Omental fat pad (tissue), 3 donors: ENCODE measurements at regions not wholly inside any gene's neighbourhood (a gene's known extent, or its start where the extent isn't known, plus 50 kb on each side); places are given as distances from the start of the nearest gene placed in this dataset.

Experiments used
- ATAC-seq: fragments of 150-250 bp; one replicate; pipeline ENCODE4 v1.9.1; 2016; ENCODE audit warnings: mild to moderate bottlenecking, moderate library complexity; ENCODE audit not compliant: low FRiP score
- DNase-seq: peaks from one replicate; pipeline ENCODE4 v3.0.0-alpha.2; 2019; ENCODE audit warnings: low spot score
- CTCF ChIP-seq, 3 donors: fragments of 450-650 bp; IDR thresholded peaks; one replicate each; pipeline ENCODE4 v1.5.1; 2016 to 2017; ENCODE audit warnings: antibody characterized with exemption in 3 of 3, mild to moderate bottlenecking in 3 of 3, moderate library complexity in 2 of 3

GRCh38 chr4:124943145-124943889 lies 230.8 kb upstream of the ANKRD50 start:
- DNase-seq (no peak), ATAC-seq (no peak)
- no peak for TF ChIP-seq CTCF (IDR thresholded peaks at IDR 0.05)

GRCh38 chr4:124941267-124941666 lies 228.7 kb upstream of the ANKRD50 start:
- no peak for TF ChIP-seq CTCF (IDR thresholded peaks at IDR 0.05)
- ATAC-seq (no peak), DNase-seq (no peak)

GRCh38 chr4:124940387-124940786 lies 227.9 kb upstream of the ANKRD50 start:
- TF ChIP-seq CTCF (IDR thresholded peaks at IDR 0.05), result no peak
- ATAC-seq, result peak; percentile 86
- no peak for DNase-seq

- no peak for ATAC-seq
- TF ChIP-seq CTCF (IDR thresholded peaks at IDR 0.05), result no peak
- DNase-seq, result no peak
Observed at GRCh38 chr4:124939908-124940307, 227.4 kb upstream of the ANKRD50 start.

GRCh38 chr4:124938836-124939235 lies 226.3 kb upstream of the ANKRD50 start:
- DNase-seq (no peak), ATAC-seq (no peak)
- TF ChIP-seq CTCF (IDR thresholded peaks at IDR 0.05), result no peak

- DNase-seq (no peak), ATAC-seq (no peak)
- TF ChIP-seq CTCF (IDR thresholded peaks at IDR 0.05), result no peak
Observed at GRCh38 chr4:124937993-124938392, 225.5 kb upstream of the ANKRD50 start.

GRCh38 chr4:124936427-124936826 lies 223.9 kb upstream of the ANKRD50 start:
- ATAC-seq, result no peak
- DNase-seq, result no peak
- no peak for TF ChIP-seq CTCF (IDR thresholded peaks at IDR 0.05)
